ENCODE measurements at regions not wholly inside any gene's neighbourhood (a gene's known extent, or its start where the extent isn't known, plus 50 kb on each side); places are given as distances from the start of the nearest gene placed in this dataset.

- no peak overlapping the region for H3K4ac ChIP-seq (ENCODE audit: low read depth, low read length)
- no peak overlapping the region for H3K9ac ChIP-seq (ENCODE audit: extremely low read depth, insufficient read length, low read length)
- no peak overlapping the region for H4K8ac ChIP-seq (replicated peaks; ENCODE audit: insufficient read length, low read depth, low read length)
- H3K79me1 ChIP-seq (ENCODE audit: insufficient read depth, low read depth, low read length, poor library complexity, severe bottlenecking): no peaks in the 10 kb centered on the region
- H3K18ac ChIP-seq (ENCODE audit: insufficient read length, low read depth, low read length): no peak overlapping the region
- no peak for TF ChIP-seq CTCF (conservative IDR thresholded peaks at IDR 0.05)
- no peak overlapping the region for H2BK15ac ChIP-seq (ENCODE audit: low read depth, low read length)
- no peak overlapping the region for H3K23ac ChIP-seq (ENCODE audit: insufficient read length, low read depth, low read length)
- no peak overlapping the region for H4K91ac ChIP-seq (ENCODE audit: insufficient read length, low read depth, low read length)
- no peak overlapping the region for H3K4me2 ChIP-seq (ENCODE audit: insufficient read depth, insufficient read length, low read length)
- no peak overlapping the region for H2AFZ ChIP-seq (ENCODE audit: low read length)
- no peak overlapping the region for H2BK5ac ChIP-seq (ENCODE audit: insufficient read length, low read length)
- H3K79me2 ChIP-seq (ENCODE audit: insufficient read depth, low read length): no peaks in the 10 kb centered on the region
- no peak overlapping the region for H3K14ac ChIP-seq (ENCODE audit: insufficient read depth, low read length)
- no peaks in the 10 kb centered on the region for H3K27me3 ChIP-seq (ENCODE audit: insufficient read depth, low read length)
- Mint-ChIP-seq H3K27me3 (ENCODE audit: low read depth) (no peaks in the 10 kb centered on the region; the same call in 1 of the 2 replicates), H3K36me3 (ENCODE audit: insufficient read depth in 1 of 3, low read depth in 3 of 3) (no peaks in the 10 kb centered on the region), H3K27ac (no peak overlapping the region), H3K4me1 (no peaks in the 10 kb centered on the region), H3K4me3 (no peak overlapping the region), H3K9me3 (no peaks in the 10 kb centered on the region)
- H4K20me1 ChIP-seq (ENCODE audit: control insufficient read depth, insufficient read depth, insufficient read length): no peaks in the 10 kb centered on the region
- H4K5ac ChIP-seq (ENCODE audit: insufficient read length, low read depth, low read length): no peak overlapping the region
- DNase-seq: no peak
- no peak overlapping the region for H3K56ac ChIP-seq (ENCODE audit: insufficient read length, low read depth, low read length)
- H3T11ph ChIP-seq (ENCODE audit: low read length): no peak overlapping the region
- no peak overlapping the region for H2AK5ac ChIP-seq (ENCODE audit: insufficient read length, low read length)
- no peak overlapping the region for H3K27ac ChIP-seq (ENCODE audit: insufficient read length, low read depth, low read length)
- H3K4me1 ChIP-seq (ENCODE audit: insufficient read depth, low read length): no peaks in the 10 kb centered on the region
- no peak overlapping the region for H2BK120ac ChIP-seq (ENCODE audit: low read depth, low read length, poor library complexity, severe bottlenecking)
- H3K9me3 ChIP-seq (ENCODE audit: control insufficient read depth, low read depth, low read length): no peaks in the 10 kb centered on the region
- H3K23me2 ChIP-seq (ENCODE audit: insufficient read length, low read depth, low read length, poor library complexity, severe bottlenecking): no peaks in the 10 kb centered on the region
- no peak overlapping the region for H2BK12ac ChIP-seq (ENCODE audit: insufficient read length, low read depth, low read length)
- no CpG with 5 or more reads among the region's 2 CpGs for WGBS (ENCODE audit: extremely low coverage, insufficient read length, low lambda C conversion rate)
- H2BK20ac ChIP-seq (ENCODE audit: low read depth, low read length, poor library complexity, severe bottlenecking): no peak overlapping the region
Measured at GRCh38 chr10:33461295-33461640, 126.8 kb upstream of the NRP1 start.

All from H9 (cell line).